ENCODE measurements at regions not wholly inside any gene's neighbourhood (a gene's known extent, or its start where the extent isn't known, plus 50 kb on each side); places are given as distances from the start of the nearest gene placed in this dataset.

GRCh38 chr12:91985002-91985787, 160.5 kb downstream of the BTG1 start:
- Histone ChIP-seq H3K27me3 (ENCODE audit: insufficient read depth, low read depth) (no peaks in the 10 kb centered on the region), H3K4me2 (no peak overlapping the region), H4K20me1 (ENCODE audit: insufficient read depth) (no peaks in the 10 kb centered on the region), H3K4me3 (IDR thresholded peaks at IDR 0.05; ENCODE audit: insufficient read depth, low read depth, low read length) (no peak overlapping the region), H3K9ac (no peak overlapping the region), H3K27ac (no peak overlapping the region), H3K79me2 (ENCODE audit: insufficient read depth, low read depth) (no peaks in the 10 kb centered on the region), H2AFZ (ENCODE audit: low read depth) (no peak overlapping the region), H3K4me1 (ENCODE audit: low read depth, poor library complexity, severe bottlenecking) (no peaks in the 10 kb centered on the region), H3K36me3 (ENCODE audit: insufficient read depth) (no peaks in the 10 kb centered on the region)
- no peak for TF ChIP-seq CTCF (conservative IDR thresholded peaks at IDR 0.05; ENCODE audit: low read depth, low read length)

DNA sequence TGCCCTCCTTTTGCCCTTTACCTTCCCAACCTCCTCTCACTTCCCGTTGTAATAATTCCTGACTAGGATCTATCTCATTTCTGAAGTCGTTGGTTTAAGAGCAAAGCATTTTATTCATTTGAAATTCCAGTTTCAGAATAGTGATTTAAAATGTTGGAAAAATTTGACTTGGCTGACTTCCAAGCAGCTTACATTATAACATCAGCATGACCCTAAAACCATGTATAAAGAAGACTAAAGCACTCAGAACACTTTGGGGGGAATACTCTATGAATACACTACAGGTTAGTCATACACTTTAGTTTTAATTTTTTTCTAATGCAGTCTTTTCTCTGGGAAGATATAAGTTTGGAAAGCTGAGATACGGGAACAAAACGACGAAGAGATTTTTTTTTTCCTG, 161.1 kb downstream of the BTG1 start:
- no peak overlapping the region for H2AFZ ChIP-seq (ENCODE audit: low read depth)
- no peaks in the 10 kb centered on the region for H3K79me2 ChIP-seq (ENCODE audit: insufficient read depth, low read depth)
- H3K9ac ChIP-seq = no peak overlapping the region
- no peak overlapping the region for H3K27ac ChIP-seq
- TF ChIP-seq CTCF (conservative IDR thresholded peaks at IDR 0.05; ENCODE audit: low read depth, low read length) = no peak
- no peaks in the 10 kb centered on the region for H4K20me1 ChIP-seq (ENCODE audit: insufficient read depth)
- no peak overlapping the region for H3K4me3 ChIP-seq (IDR thresholded peaks at IDR 0.05; ENCODE audit: insufficient read depth, low read depth, low read length)
- no peaks in the 10 kb centered on the region for H3K36me3 ChIP-seq (ENCODE audit: insufficient read depth)
- H3K4me1 ChIP-seq (ENCODE audit: low read depth, poor library complexity, severe bottlenecking) = no peaks in the 10 kb centered on the region
- no peak overlapping the region for H3K4me2 ChIP-seq
- H3K27me3 ChIP-seq (ENCODE audit: insufficient read depth, low read depth) = no peaks in the 10 kb centered on the region

- no peaks in the 10 kb centered on the region for H3K4me1 ChIP-seq (ENCODE audit: low read depth, poor library complexity, severe bottlenecking)
- TF ChIP-seq CTCF (conservative IDR thresholded peaks at IDR 0.05; ENCODE audit: low read depth, low read length) = no peak
- no peak overlapping the region for H3K4me2 ChIP-seq
- H4K20me1 ChIP-seq (ENCODE audit: insufficient read depth) = no peaks in the 10 kb centered on the region
- no peak overlapping the region for H2AFZ ChIP-seq (ENCODE audit: low read depth)
- H3K4me3 ChIP-seq (IDR thresholded peaks at IDR 0.05; ENCODE audit: insufficient read depth, low read depth, low read length) = no peak overlapping the region
- no peaks in the 10 kb centered on the region for H3K36me3 ChIP-seq (ENCODE audit: insufficient read depth)
- H3K79me2 ChIP-seq (ENCODE audit: insufficient read depth, low read depth) = no peaks in the 10 kb centered on the region
- H3K27me3 ChIP-seq (ENCODE audit: insufficient read depth, low read depth) = no peaks in the 10 kb centered on the region
- H3K9ac ChIP-seq = no peak overlapping the region
- no peak overlapping the region for H3K27ac ChIP-seq
These were observed 161.7 kb downstream of the BTG1 start for GRCh38 chr12:91983935-91984334.

GRCh38 chr12:91982946-91983345, 162.7 kb downstream of the BTG1 start:
- Histone ChIP-seq H4K20me1 (ENCODE audit: insufficient read depth) (no peaks in the 10 kb centered on the region), H3K9ac (no peak overlapping the region), H3K27me3 (ENCODE audit: insufficient read depth, low read depth) (no peaks in the 10 kb centered on the region), H3K4me3 (IDR thresholded peaks at IDR 0.05; ENCODE audit: insufficient read depth, low read depth, low read length) (no peak overlapping the region), H3K27ac (no peak overlapping the region), H3K4me1 (ENCODE audit: low read depth, poor library complexity, severe bottlenecking) (no peaks in the 10 kb centered on the region), H3K36me3 (ENCODE audit: insufficient read depth) (no peaks in the 10 kb centered on the region), H2AFZ (ENCODE audit: low read depth) (no peak overlapping the region), H3K4me2 (no peak overlapping the region), H3K79me2 (ENCODE audit: insufficient read depth, low read depth) (no peaks in the 10 kb centered on the region)
- no peak for TF ChIP-seq CTCF (conservative IDR thresholded peaks at IDR 0.05; ENCODE audit: low read depth, low read length)

Measured in KMS-11 (cell line).